Hematopoietic multipotent progenitor cell treated with erythropoietin and hydrocortisone succinate and interleukin-3 and kit ligand, for 8 days (in vitro differentiated cells): ENCODE measurements at regions not wholly inside any gene's neighbourhood (a gene's known extent, or its start where the extent isn't known, plus 50 kb on each side); places are given as distances from the start of the nearest gene placed in this dataset.
A peak's percentile ranks its signal among the peaks of the same experiment; 100 is the strongest.

ENCODE experiments used
- DNase-seq: peaks from one replicate; pipeline ENCODE4 v3.0.0-alpha.2; 2015

DNA sequence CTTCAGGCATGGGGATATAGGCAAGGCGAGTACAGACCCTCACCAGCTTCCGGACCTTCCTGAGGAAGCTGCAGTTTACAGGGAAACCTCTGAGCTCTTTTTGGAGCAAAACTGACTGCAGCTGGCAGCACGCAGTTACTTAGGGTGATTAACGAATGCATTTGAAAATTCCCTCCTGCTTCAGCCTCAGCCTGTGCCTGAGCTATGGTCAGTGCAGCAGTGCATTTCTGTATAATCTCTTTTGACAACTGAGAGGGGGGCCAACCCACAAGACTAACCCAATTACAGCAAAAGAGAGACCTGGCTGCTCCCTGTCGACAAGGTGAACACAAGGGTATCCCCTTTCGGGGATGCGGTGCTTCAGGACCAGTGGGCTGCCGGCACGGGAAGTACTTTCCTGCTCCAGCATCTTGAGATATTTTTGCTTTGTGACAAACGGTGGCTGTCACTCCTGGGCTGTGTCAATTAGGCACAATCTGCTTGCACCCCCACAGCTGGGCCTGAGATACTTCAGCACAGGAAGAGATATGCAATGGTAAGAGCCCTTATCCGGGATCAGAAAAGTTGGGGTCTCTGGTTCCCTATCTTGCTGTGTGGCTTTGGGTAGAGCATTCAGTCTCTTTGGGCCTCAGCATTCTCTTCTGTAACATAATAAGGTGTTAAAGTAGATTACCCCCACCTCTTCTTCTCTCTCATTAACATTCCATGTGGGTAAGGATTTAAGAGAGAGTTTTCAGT is 141.0 kb downstream of the TMEM17 start:
- peak; percentile 25 for DNase-seq

DNA sequence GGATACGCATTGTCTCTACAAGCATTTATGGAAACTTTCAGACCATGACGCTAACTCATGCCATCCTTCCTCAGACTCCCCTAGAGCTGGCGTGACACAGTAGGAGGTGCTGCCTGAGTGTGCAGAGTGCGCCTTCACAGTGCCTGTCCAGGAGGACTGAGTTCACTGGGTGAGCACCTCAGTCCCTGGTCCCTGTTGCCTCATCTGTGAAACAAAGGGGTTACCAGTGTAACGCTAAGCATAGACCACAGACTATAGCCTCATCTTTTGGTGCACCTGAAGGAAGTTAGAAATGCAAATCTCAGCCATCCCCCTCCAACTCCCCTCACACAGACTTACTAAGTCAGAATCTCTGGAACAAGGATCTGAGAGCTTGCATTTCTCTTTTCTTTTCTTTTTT is 142.8 kb downstream of the TMEM17 start:
- DNase-seq, result no peak

DNA sequence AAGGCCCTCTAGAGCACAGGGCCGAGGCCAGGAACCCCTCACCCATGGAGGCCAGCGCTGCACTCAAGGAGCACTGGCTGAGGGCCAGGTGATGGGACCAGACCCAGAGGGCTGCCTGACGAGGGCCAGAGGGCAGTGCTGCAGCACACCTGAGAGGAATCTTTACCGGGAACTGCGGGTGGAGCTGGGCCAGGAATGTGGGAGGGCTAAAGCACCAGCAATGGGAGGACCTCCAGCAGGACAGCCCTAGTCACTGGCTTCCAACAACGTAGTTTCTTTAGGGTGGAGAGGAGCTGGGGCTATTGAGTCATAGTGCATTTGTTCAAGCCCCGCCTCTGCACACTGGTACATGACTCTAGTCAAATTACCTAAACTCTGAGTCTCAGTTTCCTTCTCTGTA is 143.4 kb downstream of the TMEM17 start:
- DNase-seq, result no peak

DNA sequence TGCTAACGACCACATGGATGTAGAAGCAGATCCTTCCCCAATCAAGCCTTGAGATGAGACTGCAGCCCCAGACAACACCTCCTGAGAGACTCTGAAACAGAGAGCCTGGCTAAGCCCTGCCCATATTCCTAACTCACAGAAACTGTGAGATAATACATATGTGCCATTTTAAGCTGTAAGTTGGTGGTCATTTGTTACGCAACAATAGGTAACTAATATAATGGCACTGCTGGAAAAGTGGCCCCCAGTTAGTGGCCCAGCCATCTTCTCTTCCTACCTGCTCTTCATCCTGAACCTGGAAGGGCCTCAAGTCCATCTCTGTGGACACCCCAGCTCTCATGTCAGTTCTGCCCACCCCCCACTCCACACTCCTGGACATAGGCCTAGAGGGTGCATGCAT is 144.0 kb downstream of the TMEM17 start:
- DNase-seq, result no peak

DNA sequence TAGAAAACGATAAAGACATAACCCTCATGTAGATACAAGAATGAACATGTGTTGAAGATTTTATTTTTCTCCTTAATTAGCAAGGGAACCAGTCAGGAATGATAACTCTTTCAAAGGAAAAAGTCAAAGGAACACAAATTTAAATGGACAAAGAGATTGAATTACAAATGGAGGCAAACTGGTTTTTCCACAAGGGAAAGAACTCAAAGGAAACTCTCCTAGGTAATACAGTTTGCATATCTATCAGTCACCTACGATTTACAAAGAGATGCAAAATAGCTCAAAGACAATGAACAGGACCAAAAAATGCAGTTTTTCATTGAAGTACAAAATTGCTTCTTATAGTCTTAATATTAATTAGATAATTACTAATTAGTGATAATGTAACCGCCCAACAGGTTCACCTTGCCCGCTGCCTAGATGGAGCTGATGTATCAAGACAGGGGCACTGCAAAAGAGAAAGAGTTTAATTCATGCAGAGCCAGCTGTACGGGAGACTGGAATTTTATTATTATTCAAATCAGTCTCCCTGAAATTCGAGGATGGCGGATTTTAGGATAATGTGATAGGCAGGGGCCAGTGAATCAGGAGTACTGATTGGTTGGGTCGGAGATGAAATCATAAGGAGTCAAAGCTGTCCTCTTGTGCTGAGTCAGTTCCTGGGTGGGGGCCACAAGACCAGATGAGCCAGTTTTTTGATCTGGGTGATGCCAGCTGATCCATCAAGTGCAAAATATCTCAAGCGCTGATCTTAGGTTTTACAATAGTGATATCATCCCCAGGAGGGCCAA is 151.0 kb downstream of the TMEM17 start:
- peak; percentile 22 for DNase-seq

DNA sequence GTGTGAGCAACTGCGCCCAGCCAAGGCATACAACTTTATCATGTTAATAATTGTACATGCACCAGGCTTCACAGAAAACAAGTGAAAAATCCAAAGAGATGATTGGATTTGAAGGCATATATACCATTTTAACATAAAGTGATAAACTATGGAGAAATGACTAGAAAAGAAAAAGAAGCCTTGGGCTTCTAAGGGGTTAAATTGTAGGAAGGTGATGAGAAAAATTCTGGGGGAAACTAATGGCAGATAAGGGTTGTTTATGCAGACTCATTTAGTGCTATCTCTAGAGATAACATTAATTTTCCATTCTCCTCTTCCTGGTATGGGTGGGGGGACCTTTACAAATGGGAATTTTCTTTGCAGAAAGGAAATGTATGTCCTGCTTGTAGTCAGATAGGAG is 154.0 kb downstream of the TMEM17 start:
- DNase-seq, result no peak

DNA sequence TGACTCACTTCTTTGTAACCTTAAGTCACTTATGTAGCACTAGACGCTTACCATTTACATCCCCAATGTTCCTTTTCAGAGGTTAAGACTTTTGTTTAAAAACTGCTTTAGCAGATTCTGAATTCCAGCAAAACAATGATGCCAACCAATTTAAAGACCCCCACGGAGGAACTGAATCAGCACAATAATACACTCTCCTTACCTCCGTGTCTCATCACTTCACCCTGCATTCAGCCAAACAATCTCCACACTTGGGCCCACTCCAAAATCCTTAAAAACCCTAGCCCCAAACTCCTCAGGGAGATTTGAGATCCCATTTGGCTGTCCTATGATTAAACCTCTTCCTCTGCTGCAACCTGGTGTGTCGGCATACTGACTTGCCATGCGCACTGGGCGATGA is 153.9 kb downstream of the B3GNT2 start:
- DNase-seq, result no peak

DNA sequence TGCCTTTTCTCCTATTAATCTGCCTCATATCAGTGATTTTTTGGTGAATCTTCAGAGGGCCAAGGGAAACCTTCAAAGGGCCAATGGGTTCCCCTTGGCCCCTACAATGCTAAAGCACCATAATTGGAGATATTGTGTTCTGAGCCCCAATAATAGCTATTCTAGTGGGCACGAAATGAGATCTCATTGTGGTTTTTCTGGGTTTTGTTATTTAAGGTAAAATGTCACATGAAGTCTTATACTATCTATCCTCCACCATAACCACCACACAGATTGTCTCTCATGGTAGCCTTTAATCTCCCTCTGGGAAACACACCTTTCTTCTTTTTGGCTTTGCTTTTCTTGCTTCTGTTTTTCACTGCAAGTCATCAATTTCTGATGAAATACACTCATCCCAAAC is 152.8 kb downstream of the B3GNT2 start:
- peak; percentile 22 for DNase-seq

DNA sequence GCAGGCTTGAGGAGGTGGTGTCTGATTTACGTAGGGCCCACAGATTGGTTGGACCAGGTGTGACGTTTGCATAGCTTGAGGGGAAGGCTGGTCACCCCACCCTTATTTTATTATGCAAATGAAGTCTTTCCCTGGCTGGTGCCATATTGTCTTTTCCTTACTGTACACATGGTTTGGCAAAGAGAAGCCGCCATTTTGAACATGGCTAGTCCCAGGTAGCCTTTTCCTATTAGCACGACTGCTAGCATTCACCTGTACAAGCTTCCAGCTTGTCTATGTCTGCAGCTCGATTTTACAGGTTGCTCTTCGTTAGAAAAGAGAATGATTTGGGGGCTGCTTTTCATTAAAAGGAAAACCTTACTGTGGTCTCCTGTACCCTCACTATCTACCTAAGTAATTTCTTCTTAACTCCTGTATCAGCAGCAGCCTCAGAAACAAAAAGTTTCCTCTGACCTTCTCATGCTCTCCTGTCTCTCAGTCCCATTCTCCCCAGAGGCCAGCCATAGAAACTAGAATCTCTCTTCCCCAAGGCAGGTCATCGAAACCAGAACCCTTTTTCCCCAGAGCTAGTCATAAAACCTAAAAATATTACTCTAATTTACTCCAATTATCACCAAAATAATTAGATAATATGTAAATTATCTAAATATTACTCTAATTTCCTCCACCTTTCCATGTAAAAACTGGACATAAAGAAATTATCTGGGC is 151.8 kb downstream of the B3GNT2 start:
- no peak for DNase-seq

DNA sequence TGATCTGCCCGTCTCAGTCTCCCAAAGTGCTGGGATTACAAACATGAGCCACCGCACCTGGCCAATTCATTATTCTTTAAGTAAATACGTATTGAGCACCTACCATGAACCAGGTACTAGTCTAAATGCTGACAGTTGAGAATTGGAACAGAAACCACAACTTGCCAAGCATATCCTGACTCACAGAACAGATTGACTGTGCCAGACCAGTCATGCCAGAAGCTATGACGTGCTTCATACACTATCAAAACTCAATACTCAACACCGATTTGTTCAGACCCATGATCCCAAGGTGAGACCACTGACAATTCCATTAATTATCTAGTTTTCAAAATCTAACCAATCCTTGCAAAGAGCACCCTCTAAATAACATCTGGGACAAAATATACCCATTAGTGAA is 148.6 kb downstream of the B3GNT2 start:
- no peak for DNase-seq

DNA sequence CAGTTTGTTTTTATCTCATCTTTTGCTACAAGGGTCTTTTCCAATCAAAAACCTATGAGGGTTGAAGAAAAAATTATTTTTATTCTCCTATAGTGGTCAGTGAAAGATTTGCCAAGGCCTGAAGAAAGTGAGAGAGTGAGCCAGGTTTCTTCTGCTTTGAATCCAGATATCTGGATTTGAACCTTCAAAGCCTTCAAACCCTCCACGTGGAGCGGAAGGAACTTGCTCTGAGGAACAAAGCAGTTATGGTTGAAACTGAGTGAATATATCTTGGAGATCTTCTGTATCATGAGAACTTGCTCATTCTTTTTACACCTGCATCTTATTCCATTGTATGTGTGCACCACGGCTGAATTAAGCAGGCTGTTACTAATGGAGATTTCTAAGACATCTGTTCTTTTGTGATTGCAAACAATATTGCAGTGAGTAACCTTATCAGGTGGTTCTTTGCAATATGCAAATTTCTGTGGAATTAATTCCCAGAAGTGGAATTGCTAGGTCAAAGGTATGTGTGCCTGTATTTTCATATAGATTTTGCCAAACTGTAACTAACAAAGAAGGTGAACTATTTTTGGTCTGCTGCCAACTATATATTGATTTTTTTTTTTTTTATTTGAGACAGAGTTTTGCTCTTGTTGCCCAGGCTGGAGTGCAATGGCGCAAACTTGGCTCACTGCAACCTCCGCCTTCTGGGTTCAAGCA is 147.9 kb downstream of the B3GNT2 start:
- peak; percentile 34 for DNase-seq

DNA sequence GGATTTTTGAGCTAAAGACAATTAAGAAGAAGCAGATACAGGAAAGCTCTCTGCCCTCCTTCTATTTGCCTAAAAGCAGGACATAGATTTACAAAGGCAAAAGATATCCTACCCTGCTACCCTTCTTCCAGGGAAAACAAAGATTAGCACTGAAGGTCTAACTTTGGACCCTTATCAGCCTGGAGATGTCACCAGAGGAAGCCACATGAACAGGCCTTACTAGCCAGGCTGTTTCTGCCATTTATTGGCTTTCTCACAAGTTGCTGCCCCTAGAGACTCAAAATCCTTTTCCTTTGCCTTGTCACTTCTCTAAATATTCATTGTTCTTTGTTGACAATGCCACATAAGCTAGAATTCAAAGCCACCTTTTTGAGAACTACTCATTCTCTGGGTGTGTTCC is 147.3 kb downstream of the B3GNT2 start:
- DNase-seq, result peak; percentile 71

DNA sequence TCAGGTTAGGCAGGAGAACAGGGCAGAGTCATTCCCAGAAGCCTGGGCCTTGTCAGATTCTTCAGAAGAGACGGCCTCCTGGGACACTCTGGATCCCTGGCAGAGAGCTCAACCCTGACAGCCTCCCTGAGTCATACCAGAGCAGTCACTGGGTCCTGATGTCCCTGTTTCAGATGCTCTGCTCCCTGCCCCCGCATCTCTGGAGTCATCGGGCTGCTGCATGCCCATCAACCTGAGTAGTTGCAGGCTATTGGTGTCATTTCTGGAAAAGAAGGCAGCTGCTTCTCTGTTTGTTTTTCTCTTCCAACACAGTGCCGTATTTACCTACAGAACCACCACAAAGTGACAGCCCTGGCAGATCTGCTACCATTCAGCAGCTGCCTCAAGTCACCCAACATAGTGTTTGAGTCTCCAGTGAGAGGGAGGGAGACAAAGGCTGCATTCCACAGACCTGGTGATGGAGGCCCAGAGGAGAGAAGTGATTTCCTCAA is 145.1 kb downstream of the B3GNT2 start:
- no peak for DNase-seq

DNA sequence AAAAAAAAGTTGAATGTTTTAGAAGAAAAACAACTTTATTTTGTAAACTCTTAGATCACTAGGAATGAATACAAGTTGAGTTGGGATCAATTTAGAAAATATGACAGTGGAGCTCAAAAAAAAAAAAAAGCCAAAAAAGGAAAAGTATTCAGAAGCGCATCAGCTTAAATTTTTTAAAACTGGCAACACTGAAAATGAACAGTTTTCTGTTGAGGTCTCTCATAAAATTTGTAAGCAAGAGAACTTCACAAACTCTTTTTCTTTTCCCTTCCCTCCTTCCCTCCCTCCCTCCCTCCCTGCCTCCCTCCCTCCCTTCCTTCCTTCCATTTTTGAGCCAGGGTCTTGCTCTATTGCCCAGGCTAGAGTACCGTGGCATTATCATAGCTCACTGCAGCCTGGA is 143.9 kb downstream of the B3GNT2 start:
- no peak for DNase-seq

DNA sequence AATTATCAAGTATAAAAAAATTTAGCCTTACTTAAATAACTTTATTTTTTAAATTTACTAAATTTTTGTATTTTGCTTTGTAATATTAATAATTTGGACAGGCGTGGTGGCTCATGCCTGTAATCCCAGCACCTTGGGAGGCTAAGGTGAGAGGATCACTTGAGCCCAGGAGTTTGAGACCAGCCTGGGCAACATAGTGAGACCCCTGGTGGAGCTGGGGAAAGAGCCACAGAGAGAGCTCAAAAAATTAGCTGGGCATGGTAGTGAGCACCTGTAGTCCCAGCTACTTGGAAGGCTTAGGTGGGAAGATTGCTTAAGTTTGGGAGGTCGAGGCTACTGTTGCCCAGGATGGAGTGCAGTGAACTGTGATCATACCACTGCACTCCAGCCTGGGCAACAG is 143.5 kb downstream of the B3GNT2 start:
- DNase-seq, result no peak

DNA sequence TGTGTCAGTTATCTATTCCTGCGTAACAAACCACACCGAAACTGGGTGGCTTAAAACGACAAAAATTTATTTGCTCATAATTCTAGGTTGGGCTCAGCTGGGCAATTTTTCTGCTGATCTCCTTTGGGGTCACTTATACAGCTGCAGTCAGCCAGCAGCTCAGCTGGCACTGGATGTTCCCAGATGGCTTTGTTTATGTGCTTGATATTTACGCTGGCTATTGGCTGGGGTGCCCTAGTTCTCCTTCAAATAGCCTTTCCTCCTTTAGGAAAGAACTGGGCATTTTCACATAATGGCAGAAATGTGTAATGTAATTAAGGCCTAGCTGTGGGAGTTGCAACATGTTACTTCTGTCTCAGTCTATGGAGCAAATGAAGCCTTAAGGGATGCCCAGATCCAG is 142.2 kb downstream of the B3GNT2 start:
- no peak for DNase-seq

DNA sequence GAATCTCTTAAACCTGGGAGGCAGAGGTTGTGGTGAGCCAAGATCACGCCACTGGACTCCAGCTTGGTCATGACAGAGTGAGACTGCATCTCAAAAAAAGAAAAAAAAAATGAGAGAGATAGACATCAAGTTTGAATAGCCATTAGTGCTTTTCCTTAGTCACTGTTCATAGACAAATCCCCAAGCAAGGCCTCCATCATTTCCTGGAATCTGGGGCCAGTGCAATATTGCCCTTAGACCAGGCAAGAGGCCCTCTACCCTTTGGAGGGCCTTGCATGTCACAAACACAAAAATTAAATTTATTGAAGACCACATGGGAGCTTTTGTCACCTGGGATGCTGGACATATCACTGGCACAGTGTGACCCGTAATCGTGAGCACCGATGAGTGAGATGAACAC is 141.5 kb downstream of the B3GNT2 start:
- DNase-seq, result no peak

DNA sequence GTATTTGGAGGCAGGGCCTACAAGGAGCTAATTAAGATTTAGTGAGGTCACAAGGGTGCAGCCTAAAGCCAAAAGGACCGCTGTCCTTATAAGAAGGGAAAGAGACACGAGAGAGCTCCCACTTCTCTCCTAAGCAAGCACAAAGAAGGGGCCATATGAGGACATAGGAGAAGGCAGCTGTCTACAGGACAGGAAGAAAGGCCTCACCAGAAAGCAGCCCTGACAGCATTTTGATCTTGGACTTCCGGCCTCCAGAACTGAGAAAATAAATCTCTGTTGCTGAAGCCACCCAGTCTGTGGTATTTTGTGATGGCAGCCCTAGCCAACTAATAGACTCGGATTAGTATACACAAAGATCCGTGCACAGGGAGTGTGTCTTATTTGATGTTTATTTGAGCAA is 139.7 kb downstream of the B3GNT2 start:
- no peak for DNase-seq

DNA sequence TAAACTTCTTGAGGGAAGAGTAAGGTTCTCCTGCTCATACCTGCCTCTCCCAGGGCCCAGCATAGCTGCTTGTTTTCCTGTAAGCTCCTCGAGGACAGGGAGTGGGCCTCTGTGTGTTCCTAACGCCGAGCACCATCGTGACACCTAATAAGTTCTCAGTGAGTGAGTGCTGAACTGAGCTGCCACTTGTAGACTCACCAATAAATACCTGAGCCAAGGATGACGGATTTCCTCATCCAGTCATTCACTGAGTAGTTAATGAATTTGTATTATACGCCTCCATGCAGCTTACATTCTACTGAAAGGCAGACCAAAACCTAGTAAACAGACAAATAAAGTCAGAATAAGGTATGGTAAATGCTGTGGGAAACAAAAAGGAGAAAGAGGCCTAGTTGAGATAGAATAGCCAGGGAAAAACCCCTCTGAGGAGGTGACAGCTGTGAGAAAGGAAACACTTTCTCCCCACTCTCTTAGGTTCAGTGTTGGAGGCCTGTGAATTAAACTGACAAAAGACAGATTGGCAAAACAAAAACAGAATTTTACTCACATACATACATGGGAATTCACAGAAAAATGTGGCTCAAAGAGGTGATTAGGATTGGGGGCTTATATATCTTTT is 138.6 kb downstream of the B3GNT2 start:
- DNase-seq, result no peak

DNA sequence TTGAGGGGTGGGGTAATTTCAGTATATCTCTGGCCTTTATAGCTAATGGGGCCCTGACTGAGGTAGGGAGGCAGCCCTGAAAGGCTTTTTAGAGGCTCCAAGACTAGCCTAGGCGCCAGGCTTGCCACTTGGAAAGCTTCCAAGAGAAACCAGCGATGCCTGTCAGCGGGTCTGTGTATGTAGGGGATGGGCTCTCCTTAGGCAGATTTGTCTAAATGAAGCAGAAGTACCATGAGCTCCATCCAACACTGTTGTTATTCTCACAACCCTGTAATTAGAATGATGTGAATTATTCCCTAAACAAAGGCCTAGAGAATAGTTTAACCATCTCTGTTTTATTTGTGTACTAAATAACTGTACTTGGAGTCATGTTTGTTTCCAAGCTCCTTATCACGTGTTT is 138.1 kb downstream of the B3GNT2 start:
- peak; percentile 57 for DNase-seq

DNA sequence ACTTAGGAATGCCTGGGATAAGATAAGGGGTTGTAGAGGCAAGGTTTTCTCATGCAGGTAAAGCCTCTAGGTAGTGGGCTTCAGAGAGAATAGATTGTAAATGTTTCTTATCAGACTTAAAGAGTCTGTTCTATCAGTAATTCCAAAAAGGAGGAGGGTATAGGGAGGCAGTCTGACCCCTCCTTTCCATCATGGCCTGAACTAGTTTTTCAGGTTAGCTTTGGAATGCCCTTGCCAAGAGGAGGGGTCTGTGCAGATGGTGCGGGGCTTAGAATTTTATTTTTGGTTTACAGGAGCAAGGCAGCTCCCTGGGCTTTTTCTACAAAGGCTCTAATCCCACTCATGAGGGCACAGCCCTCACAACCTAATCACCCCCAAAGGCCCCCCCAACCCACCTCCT is 135.0 kb downstream of the B3GNT2 start:
- DNase-seq, result no peak

DNA sequence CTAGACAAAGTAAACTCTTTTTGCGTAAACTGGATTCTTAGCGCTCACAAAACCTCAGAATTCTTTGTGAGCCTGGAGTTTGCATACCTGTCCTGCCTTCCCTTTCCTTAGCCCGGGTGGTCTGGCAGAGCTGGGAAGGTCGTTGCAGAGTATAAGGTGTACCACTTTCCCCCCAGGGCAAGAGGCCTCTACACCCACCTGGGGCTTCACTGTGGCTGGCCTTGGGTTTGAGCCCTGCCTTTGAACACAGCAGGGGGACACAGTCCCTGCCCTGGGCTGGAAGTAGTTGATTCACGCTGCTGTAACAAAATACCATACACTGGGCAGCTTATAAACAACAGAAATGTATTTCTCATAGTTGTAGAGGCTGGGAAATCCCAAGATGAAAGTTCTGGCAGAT is 133.9 kb downstream of the B3GNT2 start:
- no peak for DNase-seq

DNA sequence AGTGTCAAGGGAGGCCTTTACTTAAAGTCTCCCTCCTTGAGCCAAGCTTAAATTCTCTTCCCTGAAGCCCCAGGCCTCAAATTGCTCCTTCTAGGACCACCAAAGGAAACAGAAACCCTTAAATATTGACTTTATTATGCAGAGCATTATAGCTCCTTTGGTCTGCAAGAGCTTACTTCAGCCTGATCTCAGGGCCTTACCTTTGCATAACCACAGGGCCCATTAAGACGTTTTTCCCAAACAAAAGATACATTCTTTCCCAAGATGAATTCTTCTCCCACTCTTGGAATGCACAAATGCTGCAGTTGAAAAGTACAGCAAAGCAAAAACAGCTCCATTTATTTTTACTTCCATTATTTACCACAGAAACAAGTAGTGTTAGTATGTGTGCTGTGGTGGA is 130.8 kb downstream of the B3GNT2 start:
- no peak for DNase-seq
